HK-2 (cell line): ENCODE measurements at regions not wholly inside any gene's neighbourhood (a gene's known extent, or its start where the extent isn't known, plus 50 kb on each side); places are given as distances from the start of the nearest gene placed in this dataset.
"Not testable (repeated sequence)": the region's sequence is repeated elsewhere in the genome, so short reads cannot be mapped to it uniquely, and the experiment has no call there.

Source experiments
- DNase-seq: peaks from one replicate; pipeline ENCODE4 v3.0.0-alpha.2; 2018; ENCODE audit not compliant: unreplicated experiment

GRCh38 chr3:82165266-82165665 is 403.8 kb upstream of the GBE1 start:
- no peak for DNase-seq

GRCh38 chr3:82163907-82164520 is 402.6 kb upstream of the GBE1 start:
- DNase-seq = no peak

- DNase-seq = peak; percentile 63
These were observed 396.5 kb upstream of the GBE1 start for GRCh38 chr3:82157952-82158351.

GRCh38 chr3:82153892-82154291 is 392.4 kb upstream of the GBE1 start:
- DNase-seq = not testable (repeated sequence)

GRCh38 chr3:82145742-82146141 is 384.3 kb upstream of the GBE1 start:
- no peak for DNase-seq

GRCh38 chr3:82144811-82145210 is 383.4 kb upstream of the GBE1 start:
- DNase-seq = no peak

GRCh38 chr3:82143661-82144412 is 382.4 kb upstream of the GBE1 start:
- DNase-seq = no peak

- DNase-seq = no peak
These were observed 380.1 kb upstream of the GBE1 start for GRCh38 chr3:82141592-82141991.

GRCh38 chr3:82137861-82138260 is 376.4 kb upstream of the GBE1 start:
- no peak for DNase-seq

GRCh38 chr3:82137050-82137449 is 375.6 kb upstream of the GBE1 start:
- no peak for DNase-seq

- peak; percentile 31 for DNase-seq
These were observed 371.7 kb upstream of the GBE1 start for GRCh38 chr3:82133070-82133606.

GRCh38 chr3:82132210-82133069 is 371.0 kb upstream of the GBE1 start:
- DNase-seq = peak; percentile 3

- no peak for DNase-seq
These were observed 368.6 kb upstream of the GBE1 start for GRCh38 chr3:82130046-82130445.

GRCh38 chr3:82129221-82129801 is 367.9 kb upstream of the GBE1 start:
- DNase-seq = no peak

- DNase-seq = no peak
These were observed 366.8 kb upstream of the GBE1 start for GRCh38 chr3:82128271-82128670.

- no peak for DNase-seq
These were observed 361.3 kb upstream of the GBE1 start for GRCh38 chr3:82122554-82123345.

GRCh38 chr3:82114589-82114988 is 353.1 kb upstream of the GBE1 start:
- DNase-seq = no peak

- DNase-seq = not testable (repeated sequence)
These were observed 349.3 kb upstream of the GBE1 start for GRCh38 chr3:82110721-82111120.

GRCh38 chr3:82103241-82103640 is 341.8 kb upstream of the GBE1 start:
- no peak for DNase-seq

- DNase-seq = peak; percentile 26
These were observed 338.9 kb upstream of the GBE1 start for GRCh38 chr3:82100378-82100777.

GRCh38 chr3:82093641-82094040 is 332.2 kb upstream of the GBE1 start:
- DNase-seq = no peak
